ENCODE measurements at regions not wholly inside any gene's neighbourhood (a gene's known extent, or its start where the extent isn't known, plus 50 kb on each side); places are given as distances from the start of the nearest gene placed in this dataset.

DNA sequence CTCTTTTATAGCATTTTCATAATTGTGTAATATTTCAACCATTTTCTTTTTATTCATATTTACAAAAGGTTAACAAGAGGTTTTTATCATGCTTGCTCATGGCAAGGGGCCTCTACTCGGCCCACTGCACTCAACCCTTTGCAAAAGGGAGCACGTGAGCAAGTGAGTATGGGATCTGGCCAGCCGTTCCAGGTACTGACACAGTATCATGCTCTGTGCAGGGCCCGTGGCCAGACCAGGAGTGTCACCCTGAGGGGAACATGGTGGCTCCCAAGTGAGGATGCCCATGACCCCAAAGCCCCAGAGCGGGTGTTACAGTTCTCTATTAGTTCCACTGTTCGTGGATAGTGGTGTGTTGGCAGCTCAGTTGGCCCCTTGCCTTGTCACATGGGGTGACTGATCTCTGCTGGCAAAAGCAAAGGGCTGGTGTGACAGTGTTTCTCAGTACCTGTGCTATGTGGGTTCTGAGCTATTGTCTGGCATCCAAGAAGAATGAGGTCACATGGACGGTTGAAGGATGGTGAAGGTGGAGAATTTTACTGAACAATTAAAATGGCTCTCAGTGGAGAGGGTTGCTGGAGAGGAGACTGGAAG lies 777.2 kb upstream of the ADAMTS5 start:
- DNase-seq (ENCODE audit: low read depth in 3 of 3, low spot score in 1 of 3) = no peak

DNA sequence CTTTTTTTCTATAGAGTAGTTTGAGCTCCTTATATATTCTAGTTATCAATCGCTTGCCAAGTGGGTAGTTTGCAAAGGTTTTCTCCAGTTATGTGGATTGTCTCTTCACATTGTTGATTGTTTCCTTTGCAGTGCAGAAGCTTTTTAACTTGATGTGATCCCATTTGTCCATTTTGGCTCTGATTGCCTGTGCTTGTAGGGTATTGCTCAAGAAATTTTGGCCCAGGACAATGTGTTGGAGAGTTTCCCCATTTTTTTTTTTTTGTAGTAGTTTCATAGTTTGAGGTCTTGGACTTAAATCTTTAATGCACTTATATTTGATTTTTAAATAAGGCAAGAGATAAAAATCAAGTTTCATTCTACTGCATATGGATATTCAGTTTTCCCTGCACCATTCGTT lies 774.8 kb upstream of the ADAMTS5 start:
- no peak for DNase-seq (ENCODE audit: low read depth in 3 of 3, low spot score in 1 of 3)

DNA sequence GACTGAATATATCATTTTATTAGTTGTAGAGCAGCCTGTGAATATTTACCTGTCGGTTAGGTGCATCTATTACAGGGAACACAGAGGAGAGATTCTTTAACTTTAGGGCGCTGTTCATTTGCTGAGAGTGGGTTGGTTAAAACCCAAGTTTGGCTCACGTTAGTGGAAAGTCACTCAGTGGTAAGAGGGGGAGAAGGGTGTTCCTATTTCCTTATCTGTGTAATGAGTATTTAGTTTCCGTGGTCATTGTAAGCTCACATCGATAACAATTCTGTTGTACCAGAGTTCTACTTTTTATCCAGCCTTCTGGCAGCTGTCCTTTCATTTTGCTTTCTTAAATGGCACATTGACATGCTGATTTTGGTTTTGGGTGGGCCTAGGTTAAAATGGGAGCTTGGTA lies 773.2 kb upstream of the ADAMTS5 start:
- DNase-seq (ENCODE audit: low read depth in 3 of 3, low spot score in 1 of 3) = no peak

DNA sequence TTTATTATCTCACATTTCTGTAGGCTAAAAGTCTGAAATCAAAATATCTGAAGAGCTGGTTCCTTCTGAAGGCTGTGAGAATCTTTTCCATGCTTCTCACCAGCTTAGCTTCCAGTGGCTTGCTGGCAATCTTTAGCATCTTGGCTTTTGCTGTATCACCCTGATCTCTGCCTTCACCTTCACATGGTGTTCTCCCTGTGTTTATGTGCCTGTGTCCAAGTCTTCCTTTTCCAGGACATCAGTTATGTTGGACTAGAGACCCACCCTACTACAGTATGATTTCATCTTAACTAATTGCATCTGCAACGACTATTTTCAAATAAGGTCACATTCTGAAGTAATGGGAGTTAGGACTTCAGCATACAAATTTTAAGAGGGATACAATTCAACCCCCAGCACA lies 772.3 kb upstream of the ADAMTS5 start:
- no peak for DNase-seq (ENCODE audit: low read depth in 3 of 3, low spot score in 1 of 3)

DNA sequence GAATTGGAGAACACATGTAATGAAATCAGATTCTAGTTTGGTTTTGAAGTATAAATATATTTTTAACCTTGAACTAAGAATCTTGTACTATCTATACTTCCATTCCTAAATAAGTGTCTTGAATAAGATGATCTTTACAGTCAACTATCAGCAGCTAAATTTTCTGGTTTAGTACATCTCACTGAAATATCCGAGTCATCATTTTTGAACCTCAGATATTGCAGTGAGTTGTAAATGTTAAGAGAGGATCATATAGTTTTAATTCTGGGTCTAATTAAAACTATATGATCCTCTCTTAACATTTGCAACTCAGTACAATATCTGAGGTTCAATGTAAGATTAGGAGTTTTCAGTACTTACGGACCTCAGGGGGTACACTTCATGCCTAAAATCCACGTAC lies 768.8 kb upstream of the ADAMTS5 start:
- no peak for DNase-seq (ENCODE audit: low read depth in 3 of 3, low spot score in 1 of 3)

DNA sequence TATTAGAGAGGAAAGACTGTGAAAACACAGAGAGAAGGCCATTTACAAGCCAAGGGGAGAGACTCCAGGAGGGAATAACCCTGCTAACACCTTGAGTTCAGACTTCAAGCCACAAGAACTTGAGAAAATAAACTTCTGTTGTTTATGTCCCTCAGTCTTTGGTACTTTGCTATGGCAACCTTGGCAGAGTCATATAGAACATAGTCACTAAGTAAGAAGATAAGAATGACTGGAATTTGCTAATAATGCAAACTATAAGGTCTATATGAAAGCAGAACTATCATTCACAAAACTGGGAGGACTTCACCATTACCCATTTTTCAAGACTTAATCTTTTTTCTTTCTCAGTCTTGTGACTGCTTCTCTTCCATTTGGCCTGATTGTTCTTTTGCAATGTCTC lies 767.3 kb upstream of the ADAMTS5 start:
- DNase-seq (ENCODE audit: low read depth in 3 of 3, low spot score in 1 of 3) = no peak

DNA sequence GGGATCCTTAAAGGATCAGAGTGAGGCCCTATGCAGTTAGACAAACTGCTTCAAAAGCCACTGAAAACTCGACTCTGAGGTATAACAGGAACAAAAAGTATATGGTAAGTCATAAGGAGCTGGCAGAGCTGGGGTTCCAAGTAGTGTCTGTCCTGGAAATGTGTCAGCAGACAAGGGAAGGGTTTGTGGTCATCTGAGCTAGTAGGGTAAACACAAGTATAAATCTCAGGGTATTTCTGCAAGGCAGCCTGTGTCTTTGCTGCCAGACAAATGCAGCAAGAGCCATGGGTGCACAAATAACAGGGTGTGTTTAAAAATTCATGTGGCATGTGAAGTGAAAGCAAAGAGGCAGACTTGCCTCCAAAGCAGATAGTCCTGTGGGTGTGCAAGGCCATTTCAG lies 759.0 kb upstream of the ADAMTS5 start:
- DNase-seq (ENCODE audit: low read depth in 3 of 3, low spot score in 1 of 3) = no peak

DNA sequence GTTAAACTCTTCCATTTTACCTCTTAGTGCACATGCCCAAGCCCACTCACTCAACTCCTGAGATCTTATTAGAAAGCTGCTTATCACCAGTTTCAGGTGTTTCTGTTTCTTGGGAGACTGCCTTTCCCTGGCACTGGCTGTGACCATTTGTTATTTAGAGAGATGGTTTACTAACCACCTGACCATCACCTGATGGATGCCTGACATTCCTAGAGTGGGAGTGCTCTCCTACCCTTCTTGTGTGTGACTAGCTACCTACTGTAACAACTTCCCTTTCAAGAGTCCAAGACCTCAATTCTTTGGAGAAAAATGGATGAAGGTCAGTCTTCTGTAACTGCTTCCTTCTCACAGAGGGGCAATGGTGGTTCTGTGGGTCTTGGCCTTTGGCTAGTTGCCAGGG lies 755.2 kb upstream of the ADAMTS5 start:
- DNase-seq (ENCODE audit: low read depth in 3 of 3, low spot score in 1 of 3) = no peak

DNA sequence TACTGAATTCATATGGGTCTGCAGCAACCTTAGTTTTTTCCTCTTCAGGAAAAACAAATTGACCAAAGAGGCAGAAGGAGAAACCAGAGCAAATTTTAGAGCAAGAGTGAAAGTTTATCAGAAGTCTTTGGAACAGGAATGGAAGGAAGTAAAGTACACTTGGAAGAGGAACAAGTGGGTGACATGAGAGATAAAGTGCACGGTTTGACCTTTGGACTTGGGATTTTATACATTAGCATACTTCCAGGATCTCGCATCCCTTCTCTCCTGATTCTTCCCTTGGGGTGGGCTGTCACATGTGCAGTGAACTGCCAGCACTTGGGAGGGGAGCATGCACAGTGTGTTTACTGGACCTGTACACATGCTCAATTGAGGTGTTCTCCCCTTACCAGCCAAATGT lies 754.8 kb upstream of the ADAMTS5 start:
- no peak for DNase-seq (ENCODE audit: low read depth in 3 of 3, low spot score in 1 of 3)

DNA sequence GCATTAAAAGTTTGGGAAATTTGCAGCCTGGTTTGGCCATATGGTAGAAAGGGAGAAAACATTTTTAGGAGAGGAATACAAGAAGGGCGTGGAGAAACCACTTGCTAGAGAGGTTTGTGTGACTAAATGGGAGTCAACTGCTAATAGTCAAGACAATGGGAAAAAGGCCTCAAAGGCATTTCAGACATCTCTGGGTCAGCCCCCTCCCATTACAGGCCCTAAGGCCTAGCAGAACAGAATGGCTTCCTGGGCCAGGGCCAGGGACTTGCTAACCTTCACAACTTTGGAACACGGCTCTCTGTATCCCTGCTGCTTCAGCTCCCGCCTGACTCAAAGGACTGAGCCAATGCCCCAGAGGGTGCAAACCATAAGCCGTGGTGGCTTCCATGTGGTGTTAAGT lies 752.3 kb upstream of the ADAMTS5 start:
- DNase-seq (ENCODE audit: low read depth in 3 of 3, low spot score in 1 of 3) = no peak

DNA sequence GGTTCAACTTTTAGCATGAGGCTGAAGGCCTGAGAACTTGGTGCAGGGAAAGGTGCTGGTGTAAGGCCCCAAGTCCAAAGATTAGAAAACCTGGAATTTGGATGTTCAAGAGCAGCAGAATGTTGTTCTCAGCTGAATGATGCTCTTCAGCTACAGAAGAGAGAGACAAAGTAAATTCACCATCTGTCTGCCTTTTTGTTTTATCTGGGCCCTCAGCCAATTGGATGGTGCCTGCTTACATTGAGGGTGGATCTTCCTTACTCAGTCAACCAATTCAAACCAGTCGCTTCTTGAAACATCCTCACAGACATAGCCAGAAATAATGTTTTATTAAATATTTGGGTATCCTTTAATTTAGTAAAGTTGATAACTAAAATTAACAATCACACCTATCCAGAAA lies 748.2 kb upstream of the ADAMTS5 start:
- no peak for DNase-seq (ENCODE audit: low read depth in 3 of 3, low spot score in 1 of 3)

DNA sequence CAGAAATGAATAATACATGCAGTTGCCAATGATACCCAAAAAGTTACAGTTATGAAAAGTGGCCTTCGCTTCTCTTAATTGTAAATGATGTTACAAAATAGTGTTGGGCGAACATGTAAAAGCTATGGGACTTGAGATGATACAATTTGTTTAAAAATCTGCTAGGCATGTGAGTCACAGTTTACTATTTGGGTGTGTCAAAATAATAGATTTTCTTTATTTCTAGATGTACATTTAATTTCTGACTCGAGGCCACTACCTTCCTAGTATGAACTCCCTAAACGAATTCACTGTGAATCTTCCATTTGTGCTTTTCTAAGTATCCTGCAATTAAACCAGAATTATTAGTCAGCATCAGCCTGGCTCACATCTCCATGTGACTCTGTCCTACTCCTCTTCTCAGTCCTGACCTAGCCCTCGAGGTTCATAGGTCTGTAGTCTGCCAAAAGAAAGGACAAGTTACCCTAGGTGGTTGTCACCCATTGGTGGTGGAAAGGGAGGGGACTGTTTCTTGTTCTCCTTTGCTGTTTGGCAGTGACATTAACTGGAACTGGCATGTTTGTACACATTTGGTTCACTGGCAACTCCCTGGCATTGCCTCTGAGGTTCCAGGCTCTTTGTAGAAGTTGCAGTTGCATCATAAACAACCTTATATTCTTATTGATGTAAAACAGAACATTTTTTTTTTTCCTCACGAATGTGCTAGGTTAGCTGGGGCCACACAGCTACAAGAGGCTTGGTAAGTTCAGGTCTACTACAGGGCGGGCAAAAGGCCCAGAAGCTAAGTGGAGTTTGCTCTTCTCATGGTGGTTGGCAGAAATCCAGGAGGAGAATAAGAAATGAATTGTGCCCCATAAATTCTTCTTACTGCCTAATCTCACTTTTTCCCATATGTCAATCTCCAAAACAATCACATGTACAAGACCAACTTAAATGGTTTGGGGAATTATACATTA lies 746.5 kb upstream of the ADAMTS5 start:
- DNase-seq (ENCODE audit: low read depth in 3 of 3, low spot score in 1 of 3) = no peak

DNA sequence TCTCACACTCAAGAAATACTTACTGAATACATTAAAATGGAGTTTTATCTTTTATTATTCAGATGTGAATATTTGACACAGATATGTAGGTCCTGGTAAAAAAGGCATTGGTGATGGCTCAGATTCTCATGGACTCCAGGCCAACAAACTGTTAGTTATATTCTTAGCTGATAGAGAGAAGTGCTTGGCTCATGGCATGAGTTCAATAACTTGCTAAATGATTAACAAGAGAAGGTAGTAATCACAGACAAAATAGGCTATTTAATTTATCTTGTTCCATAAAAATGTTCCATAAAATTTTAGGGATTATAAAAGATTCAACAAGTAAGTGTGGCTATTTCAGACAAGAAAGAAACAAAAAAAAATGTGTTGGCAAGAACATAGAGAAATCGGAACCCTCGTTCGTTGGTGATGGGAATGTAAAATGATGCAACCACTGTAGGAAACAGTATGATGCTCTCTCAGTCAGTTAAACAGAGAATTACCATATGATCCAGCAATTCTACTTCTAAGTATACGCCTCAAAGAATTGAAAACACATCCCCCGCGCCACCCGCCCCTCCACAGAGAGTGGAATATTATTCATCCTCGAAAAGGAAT lies 737.8 kb upstream of the ADAMTS5 start:
- DNase-seq (ENCODE audit: low read depth in 3 of 3, low spot score in 1 of 3) = no peak

DNA sequence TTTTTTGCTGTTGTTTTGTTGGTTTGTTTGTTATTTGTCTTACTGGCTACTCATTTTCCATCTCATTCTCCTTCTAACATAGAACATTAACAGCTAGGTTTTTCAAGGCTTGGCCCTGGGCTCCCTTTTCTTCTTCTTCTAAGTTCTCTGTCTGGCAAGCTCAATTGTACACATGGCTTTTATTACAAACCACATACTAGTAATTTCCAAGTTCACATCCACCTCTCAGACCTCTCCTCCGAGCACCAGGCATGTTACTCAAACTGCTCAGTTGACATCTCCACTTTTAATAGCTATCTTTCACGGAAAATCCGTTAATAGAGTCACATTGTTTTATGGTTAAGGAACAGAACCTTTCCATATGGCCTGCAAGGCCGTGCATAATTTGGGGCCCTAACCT lies 736.9 kb upstream of the ADAMTS5 start:
- no peak for DNase-seq (ENCODE audit: low read depth in 3 of 3, low spot score in 1 of 3)

DNA sequence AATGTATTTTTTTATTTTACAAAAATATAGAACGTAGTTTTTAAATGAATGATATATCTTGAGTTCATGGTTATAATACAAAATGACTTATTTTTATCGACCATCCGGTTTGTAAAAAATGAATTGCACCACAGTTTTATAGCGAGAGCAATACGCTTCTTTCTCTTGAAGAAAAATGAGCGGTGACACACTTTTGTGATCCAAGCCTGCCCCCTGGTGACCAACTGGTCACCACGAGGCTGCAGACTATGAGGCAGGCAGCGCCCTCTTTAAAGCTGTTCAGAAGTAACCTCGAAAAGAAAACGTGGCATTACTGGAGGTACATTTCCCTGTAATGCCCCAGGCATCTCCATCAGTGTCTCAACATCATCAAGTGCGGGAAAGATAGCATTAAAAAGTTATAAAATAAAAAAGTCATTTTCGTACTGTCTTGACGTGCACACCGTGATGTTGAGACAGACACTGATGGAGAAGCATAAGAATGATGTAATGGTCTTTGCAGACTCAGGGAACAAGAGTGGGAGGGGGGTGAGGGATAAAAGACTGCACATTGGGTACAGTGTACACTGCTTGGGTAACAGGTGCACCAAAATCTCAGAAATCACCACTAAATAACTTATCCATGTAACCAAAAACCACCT lies 734.2 kb upstream of the ADAMTS5 start:
- DNase-seq (ENCODE audit: low read depth in 3 of 3, low spot score in 1 of 3) = peak in 2 of 3 donors; percentile 4 to 32

DNA sequence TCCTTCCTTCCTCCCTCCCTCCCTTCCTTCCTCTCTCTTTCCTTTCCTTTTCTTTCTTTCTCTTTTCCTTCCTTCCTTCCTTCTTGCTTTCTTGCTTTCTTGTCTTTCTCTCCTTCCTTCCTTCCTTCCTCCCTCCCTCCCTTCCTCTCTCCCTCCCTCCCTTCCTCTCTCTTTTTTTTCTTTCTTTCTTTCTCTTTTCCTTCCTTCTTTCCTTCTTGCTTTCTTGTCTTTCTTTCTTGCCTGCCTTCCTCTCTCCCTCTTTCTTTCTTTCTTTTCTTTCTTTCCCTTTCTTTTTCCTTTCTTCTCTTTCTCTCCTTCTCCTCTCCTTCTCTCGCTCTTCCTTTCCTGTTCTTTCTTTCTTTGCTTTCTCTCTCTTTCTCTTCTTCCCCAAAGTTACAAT lies 728.4 kb upstream of the ADAMTS5 start:
- no peak for DNase-seq (ENCODE audit: low read depth in 3 of 3, low spot score in 1 of 3)

DNA sequence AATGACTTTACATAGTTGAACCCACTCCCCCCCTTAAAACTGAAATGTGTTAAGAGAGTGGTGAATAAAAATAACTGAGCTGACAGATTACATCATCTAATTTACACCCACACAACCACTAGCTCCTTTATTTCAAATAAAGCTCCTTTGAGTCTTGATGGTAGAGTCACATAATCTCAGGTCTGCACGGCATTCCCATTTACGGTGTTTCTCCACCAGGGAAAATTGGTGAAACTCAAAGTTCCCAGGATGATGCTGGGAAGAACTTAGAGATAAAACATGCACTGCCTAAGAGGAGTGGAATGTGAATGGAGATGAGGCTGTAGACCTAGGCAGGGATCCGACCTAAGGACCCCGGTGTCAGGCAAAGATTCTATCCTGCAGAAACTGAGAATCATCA lies 727.8 kb upstream of the ADAMTS5 start:
- DNase-seq (ENCODE audit: low read depth in 3 of 3, low spot score in 1 of 3) = no peak

DNA sequence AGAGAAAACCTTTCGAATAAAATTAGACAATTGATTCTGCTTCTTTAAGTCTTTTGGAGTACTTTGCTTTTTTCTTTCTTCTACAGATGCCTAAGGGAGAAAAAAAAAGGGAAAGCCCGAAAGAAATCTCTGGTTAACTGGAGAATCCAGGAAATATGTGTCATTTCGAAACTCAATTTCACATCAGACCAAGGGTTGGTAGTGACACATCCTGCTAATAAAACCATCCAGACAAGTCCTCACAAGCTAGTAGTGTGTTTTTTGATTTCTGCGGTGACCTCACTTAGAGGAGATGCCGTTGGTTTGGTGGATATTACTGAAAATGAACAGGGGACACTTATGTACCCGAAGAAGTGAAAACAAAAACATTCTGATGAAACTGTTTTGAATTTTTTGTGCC lies 726.5 kb upstream of the ADAMTS5 start:
- no peak for DNase-seq (ENCODE audit: low read depth in 3 of 3, low spot score in 1 of 3)

DNA sequence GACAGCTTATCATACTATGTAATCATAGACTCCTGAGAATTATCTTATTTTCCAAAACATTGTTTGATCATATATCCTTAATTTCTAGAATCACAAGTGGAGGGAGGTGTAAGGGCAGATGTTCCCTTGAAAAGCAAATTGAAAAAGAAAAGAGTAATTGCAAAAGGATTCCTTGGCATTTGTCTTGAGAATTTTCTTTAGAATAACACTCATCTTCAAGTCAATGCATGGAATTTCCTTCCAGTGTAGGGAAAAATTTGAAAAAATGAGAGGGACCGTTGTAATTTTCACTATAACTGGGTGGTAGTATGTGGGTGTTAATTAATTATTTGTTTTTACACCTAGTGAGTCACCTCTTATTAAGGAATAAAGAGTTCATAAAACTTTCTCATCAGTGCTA lies 724.6 kb upstream of the ADAMTS5 start:
- no peak for DNase-seq (ENCODE audit: low read depth in 3 of 3, low spot score in 1 of 3)

DNA sequence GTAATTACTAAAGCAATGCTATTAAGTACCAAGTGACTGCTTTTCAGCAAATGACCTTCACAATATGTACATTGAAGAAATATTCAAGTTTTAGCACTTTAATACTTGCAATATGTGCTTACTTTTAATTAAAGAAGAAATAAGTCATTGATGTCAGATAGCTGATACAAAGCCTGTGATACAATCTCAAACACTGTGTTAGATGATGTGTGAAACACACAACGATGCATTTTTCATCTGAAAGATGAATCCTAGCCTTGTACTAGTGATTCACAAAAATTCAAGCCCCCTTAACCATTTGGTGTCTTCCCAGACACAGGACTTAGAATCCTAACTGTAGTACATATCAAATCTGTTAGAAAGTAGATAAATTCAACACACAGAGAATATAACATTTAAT lies 724.1 kb upstream of the ADAMTS5 start:
- DNase-seq (ENCODE audit: low read depth in 3 of 3, low spot score in 1 of 3) = no peak

DNA sequence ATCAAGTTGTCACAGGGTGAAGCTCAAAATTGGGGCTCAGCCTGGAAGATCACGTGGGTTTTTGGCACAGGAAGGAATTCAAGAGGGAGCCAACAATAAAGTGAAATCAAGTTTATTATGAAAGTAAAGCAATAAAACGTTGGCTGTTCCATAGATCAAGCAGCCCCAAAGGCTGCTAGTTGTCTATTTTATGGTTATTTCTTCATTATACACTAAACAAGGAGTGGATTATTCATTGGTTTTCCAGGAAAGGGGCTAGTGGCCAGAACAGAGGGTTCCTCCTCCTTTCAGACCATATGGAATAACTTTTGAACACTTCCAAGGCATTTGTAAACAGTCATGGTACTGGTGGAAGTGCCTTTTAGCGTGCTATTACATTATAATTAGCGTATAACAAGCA lies 723.5 kb upstream of the ADAMTS5 start:
- no peak for DNase-seq (ENCODE audit: low read depth in 3 of 3, low spot score in 1 of 3)

DNA sequence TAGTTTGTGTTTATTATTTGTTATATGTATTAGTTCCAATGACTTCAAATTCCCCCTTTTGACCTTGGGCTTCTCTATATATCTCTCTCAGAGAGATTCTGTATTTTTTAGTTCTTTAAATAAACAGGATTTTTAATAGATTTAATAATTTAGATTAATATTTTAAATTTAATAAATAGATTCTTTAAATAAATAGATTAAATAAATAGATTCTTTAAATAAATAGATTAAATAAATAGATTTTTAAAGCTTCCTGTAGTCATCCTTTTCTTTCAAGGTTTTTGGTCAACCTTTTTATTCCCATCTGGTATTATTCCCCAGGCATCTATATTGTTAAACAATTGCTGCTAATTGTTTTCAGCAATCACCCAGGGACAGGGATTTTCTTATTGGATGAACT lies 721.9 kb upstream of the ADAMTS5 start:
- DNase-seq (ENCODE audit: low read depth in 3 of 3, low spot score in 1 of 3) = no peak

Data from stimulated activated CD4-positive, alpha-beta T cell treated with anti-CD3 and anti-CD28 coated beads, TNF-alpha, amount 100 ng/mL, for 1 hour (primary cell).